GDM1 (cell line): ENCODE measurements at regions not wholly inside any gene's neighbourhood (a gene's known extent, or its start where the extent isn't known, plus 50 kb on each side); places are given as distances from the start of the nearest gene placed in this dataset.

Source experiments
- DNase-seq: peaks from one replicate; lab custom pipeline; 2025; lab: John Stamatoyannopoulos, UW

DNA sequence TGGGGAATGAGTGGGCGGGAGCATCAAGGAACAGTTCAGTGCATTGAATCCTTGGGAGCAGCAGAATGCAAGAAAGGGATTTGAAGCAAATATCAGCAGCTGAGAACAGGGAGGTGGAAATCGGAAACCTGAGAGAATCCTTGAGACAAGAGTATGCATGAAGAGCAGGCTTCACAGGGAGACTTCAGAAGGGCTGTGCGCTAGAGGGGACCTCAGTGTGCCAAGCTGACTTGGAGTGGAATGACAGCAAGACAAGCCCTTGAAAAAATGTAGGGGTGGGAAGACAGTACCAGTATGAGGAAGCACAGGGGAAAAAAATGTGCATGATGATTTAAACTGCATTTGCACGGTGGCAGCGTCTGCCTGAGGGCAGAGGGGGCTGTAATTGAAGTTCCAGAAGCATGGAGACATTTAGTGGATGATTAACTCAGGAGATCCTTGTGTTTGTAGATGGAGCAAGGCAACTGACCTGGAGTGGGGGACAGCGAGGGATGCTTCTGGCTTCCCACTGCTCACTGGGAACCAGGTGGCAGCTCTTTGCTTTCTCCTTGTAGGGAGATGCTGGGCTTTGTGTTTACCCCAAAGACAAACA is 204.9 kb upstream of the PLET1 start:
- no peak for DNase-seq

- DNase-seq, result no peak
These were observed 207.1 kb upstream of the PLET1 start for GRCh38 chr11:112467721-112468120.

GRCh38 chr11:112469376-112469775 is 208.7 kb upstream of the PLET1 start:
- DNase-seq, result no peak

DNA sequence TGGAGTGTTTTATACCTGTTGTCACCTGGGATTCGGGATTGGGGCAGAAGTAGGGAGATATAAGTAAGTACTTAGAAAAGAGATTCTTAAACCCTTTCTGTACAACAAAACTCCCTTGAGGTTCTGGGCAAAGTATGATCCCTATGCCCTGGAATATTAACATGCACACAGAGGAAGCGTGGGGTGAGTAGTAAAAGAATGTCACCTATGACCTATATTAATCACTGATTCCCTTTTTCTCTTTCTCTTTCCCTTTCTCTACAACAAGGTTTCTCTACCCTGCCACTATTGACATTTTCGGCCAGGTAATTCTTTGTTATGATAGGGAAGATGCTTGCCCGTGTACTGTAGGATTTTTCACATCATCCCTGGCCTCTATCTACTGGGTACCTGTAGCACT is 209.7 kb upstream of the PLET1 start:
- DNase-seq, result no peak

DNA sequence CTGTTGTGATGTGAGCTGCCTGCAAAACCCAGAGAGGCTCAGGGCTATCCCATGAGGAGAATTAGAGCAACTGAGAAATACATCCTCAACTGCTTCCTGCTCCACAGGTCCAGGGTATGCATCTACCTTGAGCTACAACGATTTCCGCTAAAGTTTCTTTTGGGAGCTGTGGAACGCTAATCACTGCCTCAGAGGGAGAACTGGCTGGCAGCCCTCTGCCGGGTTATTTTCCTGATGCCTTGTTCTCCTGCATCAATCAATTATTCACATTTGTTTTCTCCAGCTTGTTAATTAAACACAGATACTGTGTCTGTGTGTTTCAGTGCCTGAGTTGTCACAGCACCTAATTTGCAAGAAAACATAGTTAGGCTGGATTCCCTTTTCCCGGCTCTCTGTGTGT is 211.1 kb upstream of the PLET1 start:
- DNase-seq, result no peak

- no peak for DNase-seq
These were observed 216.5 kb upstream of the PLET1 start for GRCh38 chr11:112477152-112477551.

GRCh38 chr11:112477581-112478317 is 217.1 kb upstream of the PLET1 start:
- DNase-seq, result no peak

- DNase-seq, result no peak
These were observed 218.1 kb upstream of the PLET1 start for GRCh38 chr11:112478806-112479205.

GRCh38 chr11:112481431-112481830 is 220.8 kb upstream of the PLET1 start:
- DNase-seq, result no peak

- DNase-seq, result no peak
These were observed 221.2 kb upstream of the PLET1 start for GRCh38 chr11:112481893-112482292.

GRCh38 chr11:112485280-112485679 is 224.6 kb upstream of the PLET1 start:
- DNase-seq, result no peak

DNA sequence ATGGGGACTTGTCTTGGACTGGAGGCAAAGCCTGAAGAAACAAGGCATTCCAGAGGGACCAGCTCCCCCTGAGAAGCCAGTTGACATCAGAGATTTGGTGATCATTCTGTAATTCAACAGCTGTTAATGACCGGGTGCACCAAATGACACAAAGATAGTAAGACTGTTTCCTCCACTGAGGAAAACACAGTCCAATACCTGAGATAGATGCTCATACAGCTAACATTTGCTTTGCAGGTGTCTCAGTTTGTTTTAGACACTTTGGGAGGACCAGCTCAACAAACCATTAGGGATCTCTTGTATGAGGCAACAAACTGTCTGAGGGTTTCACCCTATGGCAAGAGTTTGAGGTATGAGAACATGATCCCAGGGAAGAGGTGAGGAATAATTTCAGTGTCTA is 237.2 kb upstream of the PLET1 start:
- DNase-seq, result no peak

GRCh38 chr11:112498701-112499100 is 238.0 kb upstream of the PLET1 start:
- DNase-seq, result no peak

DNA sequence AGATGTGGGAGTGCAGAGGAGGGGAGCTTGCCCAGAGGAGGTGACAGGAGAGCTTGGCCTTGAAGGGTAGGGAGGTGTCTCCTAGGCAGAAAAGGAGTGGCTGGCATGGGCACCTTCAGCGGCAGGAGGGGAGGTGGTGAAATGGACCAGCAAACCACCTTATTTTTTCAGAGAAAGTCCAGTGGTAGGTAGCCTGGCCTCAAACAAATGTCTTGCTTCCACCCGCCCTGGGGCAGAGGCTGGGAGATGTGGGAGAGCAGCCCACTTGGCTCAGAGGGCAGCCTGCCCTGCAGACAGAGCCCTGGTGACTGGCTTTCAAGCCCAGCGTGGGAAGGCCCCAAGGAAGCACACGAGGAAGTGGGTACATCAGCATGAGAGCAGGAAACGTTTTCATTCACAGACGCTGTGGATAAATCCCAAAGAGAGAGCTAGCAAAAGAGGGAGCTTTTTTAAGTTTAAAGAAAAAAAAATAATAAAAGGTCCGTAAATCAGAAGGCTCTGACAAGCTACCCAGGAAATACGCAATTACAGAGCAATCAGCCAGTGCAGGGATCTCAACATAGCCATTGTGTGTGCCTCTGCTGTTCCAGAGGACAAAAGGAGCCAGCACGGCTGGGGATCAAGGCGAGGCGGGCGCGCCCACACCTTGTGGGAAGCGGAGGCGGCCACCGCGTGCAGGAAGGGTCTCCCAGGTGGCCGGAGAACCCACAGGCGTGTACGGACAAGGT is 238.7 kb upstream of the PLET1 start:
- no peak for DNase-seq

DNA sequence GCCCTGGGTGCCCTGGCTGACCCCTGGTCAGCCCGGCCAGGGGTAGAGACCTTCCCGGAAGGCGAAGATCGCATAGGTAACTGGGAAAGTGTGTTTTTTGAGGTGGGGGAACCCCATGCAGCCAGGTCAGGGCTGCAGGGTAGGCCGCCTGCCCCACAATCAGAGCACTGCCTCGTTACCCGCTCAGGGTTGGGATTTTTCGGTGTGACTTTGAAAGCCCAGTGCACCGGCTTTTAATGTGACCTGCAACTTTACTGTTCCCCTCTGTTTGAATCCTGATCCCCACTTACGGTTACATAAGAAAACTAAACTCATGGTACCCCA is 239.2 kb upstream of the PLET1 start:
- no peak for DNase-seq

DNA sequence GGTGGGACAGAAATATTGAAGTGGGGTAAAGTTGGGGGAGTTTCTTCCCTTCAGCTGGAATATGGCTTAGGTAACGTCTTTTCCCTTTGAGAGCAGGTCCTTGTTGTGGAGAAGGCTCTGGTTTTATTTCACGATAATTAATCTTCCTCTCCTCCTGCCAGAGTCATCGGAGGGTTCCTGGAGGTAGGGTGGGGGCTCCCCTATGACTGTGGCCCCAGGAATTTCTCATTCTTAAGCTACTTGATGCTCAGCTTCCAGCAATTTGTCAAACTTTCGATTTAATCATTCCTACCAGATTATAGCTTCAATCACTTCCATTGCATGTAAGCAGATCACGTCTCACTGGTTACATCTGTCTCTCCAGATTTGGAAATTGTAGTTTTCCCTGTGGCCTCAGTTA is 242.8 kb upstream of the PLET1 start:
- DNase-seq, result no peak

GRCh38 chr11:112504056-112504455 is 243.4 kb upstream of the PLET1 start:
- no peak for DNase-seq

GRCh38 chr11:112506852-112507251 is 246.2 kb upstream of the PLET1 start:
- DNase-seq, result no peak

GRCh38 chr11:112507281-112507680 is 246.6 kb upstream of the PLET1 start:
- no peak for DNase-seq

DNA sequence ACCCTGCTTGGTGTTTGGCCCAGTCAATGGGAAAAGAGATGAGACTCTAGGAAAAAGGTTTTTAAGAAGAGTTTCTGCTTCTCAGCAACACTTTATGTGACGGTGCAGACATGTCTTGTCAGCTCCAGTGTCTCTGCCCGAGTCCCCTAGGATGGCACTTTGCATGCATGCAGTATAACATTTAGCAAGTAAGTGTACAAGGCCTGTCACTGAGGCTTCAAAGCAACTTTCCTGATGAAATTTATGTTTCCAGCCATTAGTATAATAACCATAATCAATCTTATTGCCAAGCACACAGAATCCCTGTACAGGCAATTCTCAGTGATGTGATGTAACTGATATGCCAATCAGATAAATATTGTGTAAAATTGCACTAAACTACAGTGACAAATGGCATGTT is 248.1 kb upstream of the PLET1 start:
- DNase-seq, result no peak

DNA sequence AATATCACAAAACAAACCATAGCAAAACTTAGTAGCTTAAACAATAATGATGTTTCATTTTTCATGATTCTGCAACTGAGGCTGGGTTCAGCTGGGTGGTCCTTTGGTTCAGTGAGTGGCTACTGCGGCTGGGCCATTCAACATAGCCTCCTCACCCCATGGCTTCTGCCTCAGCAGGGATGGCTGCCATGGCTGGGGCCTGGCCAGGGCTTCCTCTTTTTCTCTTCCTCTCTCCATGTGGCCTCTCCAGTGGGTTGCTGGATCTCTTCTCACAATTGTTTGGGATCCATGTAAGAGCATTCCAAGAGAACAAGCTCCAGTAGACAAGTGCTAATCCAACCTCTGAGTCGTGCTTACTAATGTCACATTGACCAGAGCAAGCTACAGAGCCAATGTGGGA is 248.6 kb upstream of the PLET1 start:
- DNase-seq, result no peak

- no peak for DNase-seq
These were observed 250.6 kb upstream of the PLET1 start for GRCh38 chr11:112511271-112511670.

DNA sequence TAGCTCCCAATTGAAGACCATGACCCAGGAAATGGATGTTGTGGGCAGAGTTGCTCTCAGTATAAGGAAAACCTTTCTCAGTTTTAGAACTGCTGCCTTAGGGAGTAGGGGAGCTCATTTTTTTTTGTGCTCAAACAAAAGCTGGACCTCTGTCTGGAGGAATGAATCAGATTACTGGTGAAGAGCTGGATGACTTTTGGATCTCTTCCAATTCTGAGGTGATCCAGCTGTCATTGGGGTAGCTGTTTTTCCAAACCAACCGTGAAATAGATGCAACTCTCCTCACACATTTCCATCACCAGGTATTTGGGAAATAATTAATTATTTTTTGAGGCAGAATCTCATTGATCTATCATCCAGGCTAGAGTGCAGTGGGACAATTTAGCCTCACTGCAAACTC is 251.3 kb upstream of the PLET1 start:
- no peak for DNase-seq

- DNase-seq, result no peak
These were observed 252.8 kb upstream of the PLET1 start for GRCh38 chr11:112513417-112513816.
